ENCODE measurements at regions not wholly inside any gene's neighbourhood (a gene's known extent, or its start where the extent isn't known, plus 50 kb on each side); places are given as distances from the start of the nearest gene placed in this dataset.

DNA sequence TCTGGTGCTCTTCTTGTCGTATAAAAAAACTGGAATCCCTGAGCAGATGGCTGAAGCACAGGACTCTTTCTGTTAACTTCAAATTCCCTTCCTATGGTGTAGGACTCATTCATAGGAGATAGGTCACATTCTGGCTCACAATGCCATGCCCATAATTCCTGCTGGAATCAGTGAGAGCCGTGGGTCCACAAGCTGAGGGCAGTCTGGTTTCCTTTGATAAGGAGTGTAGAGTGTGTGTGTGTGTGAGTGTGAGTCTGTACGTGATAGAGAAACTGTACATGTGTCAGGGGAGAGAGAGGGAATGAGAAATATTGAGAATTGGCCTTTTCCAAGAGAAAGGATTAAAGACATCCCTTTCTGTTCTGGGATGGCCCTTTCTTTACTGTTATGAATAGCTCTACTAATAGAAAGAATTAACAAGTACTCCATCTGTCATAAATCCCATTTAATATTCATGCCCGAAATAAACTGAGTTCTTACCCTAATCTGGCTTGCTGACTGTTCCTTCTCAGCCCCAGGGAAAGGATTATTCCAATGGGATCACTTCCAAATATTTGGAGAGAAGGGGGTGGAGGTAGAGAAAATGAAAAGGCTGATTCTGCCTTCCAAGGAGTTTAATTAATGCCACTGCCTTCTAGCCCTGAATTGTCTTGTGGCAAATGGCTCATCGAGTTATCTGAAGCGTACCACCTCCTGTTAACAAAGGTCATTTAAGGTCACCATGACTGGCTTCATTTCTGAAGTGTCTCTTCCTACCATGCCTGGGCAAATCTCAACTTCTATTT is 79.0 kb downstream of the TMX1 start:
- no peak for DNase-seq
- Histone ChIP-seq H3K27me3 (ENCODE audit: insufficient read depth, low read depth, severe bottlenecking) (no peaks in the 10 kb centered on the region), H3K27ac (no peak overlapping the region), H3K9me3 (ENCODE audit: severe bottlenecking) (no peaks in the 10 kb centered on the region), H3K4me3 (ENCODE audit: low read depth, low read length) (no peak overlapping the region), H3K36me3 (no peaks in the 10 kb centered on the region)
- no peak for TF ChIP-seq CTCF (IDR thresholded peaks at IDR 0.05; ENCODE audit: low read depth, low read length)

DNA sequence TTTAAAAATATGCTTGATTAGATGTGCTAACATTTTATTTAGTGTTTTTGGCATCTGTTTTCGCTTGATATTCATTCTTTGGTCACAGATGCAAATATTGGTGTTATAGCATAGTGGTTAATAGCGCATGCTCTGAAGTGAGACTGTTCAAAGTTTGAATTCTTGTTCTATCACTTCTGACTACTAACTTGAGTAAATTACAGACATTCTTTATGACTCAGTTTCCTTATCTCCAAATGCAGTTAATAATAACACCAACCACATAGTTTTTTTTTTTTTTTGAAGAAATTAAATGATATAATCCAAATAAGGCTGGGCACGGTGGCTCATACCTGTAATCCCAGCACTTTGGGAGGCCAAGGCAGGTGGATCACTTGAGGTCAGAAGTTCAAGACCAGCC is 81.0 kb downstream of the TMX1 start:
- no peaks in the 10 kb centered on the region for H3K36me3 ChIP-seq
- H3K9me3 ChIP-seq (ENCODE audit: severe bottlenecking), result no peaks in the 10 kb centered on the region
- no peaks in the 10 kb centered on the region for H3K27me3 ChIP-seq (ENCODE audit: insufficient read depth, low read depth, severe bottlenecking)
- H3K4me3 ChIP-seq (ENCODE audit: low read depth, low read length), result no peak overlapping the region
- no peak for DNase-seq
- no peak overlapping the region for H3K27ac ChIP-seq
- TF ChIP-seq CTCF (IDR thresholded peaks at IDR 0.05; ENCODE audit: low read depth, low read length), result no peak

- no peak for TF ChIP-seq CTCF (IDR thresholded peaks at IDR 0.05; ENCODE audit: low read depth, low read length)
- H3K27me3 ChIP-seq (ENCODE audit: insufficient read depth, low read depth, severe bottlenecking), result no peaks in the 10 kb centered on the region
- H3K9me3 ChIP-seq (ENCODE audit: severe bottlenecking), result no peaks in the 10 kb centered on the region
- DNase-seq, result no peak
- no peak overlapping the region for H3K27ac ChIP-seq
- no peaks in the 10 kb centered on the region for H3K36me3 ChIP-seq
- H3K4me3 ChIP-seq (ENCODE audit: low read depth, low read length), result no peak overlapping the region
Measured at GRCh38 chr14:51323492-51323891, 83.4 kb downstream of the TMX1 start.

- Histone ChIP-seq H3K9me3 (ENCODE audit: severe bottlenecking) (no peaks in the 10 kb centered on the region), H3K4me3 (ENCODE audit: low read depth, low read length) (no peak overlapping the region), H3K36me3 (no peaks in the 10 kb centered on the region), H3K27me3 (ENCODE audit: insufficient read depth, low read depth, severe bottlenecking) (no peaks in the 10 kb centered on the region), H3K27ac (no peak overlapping the region)
- DNase-seq, result no peak
- no peak for TF ChIP-seq CTCF (IDR thresholded peaks at IDR 0.05; ENCODE audit: low read depth, low read length)
Measured at GRCh38 chr14:51327376-51327775, 87.3 kb downstream of the TMX1 start.

DNA sequence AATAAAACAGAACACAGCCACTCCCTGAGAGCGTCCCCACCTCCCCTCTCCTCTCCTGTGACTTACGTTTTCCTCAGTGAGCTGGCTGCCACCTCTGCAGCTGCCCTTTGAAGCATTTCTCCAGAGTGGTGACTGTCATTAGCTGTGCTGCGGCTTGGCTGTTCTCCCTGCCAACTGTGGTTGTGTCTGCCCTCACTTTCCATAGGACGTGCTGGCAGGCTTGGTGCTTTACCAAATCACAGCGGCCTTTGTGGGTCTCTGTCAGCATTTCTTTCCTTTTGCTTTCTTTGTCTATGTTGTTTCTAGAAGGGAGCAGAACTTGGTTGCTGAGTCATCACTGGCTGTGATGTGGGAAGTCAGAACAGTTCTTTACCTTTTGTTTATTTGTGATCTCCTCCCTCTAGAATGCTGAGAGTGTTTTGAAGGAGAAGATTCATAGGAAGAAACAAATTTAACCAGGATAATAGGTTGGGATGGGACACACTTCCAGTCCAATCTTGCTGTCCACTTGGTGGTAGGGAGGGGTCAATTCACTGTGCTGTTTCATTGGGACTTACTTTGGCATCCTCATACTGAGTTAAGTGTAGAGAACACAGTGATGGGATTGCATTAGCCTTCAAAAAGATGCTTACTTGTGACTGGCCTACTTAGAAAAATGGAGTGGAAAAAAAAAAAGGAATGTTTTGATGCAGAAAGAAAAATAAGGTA is 88.2 kb downstream of the TMX1 start:
- H3K27me3 ChIP-seq (ENCODE audit: insufficient read depth, low read depth, severe bottlenecking), result no peaks in the 10 kb centered on the region
- no peaks in the 10 kb centered on the region for H3K9me3 ChIP-seq (ENCODE audit: severe bottlenecking)
- H3K4me3 ChIP-seq (ENCODE audit: low read depth, low read length), result no peak overlapping the region
- no peaks in the 10 kb centered on the region for H3K36me3 ChIP-seq
- no peak for DNase-seq
- no peak for TF ChIP-seq CTCF (IDR thresholded peaks at IDR 0.05; ENCODE audit: low read depth, low read length)
- no peak overlapping the region for H3K27ac ChIP-seq
